Gastrocnemius medialis (tissue), 4 donors: ENCODE measurements at regions not wholly inside any gene's neighbourhood (a gene's known extent, or its start where the extent isn't known, plus 50 kb on each side); places are given as distances from the start of the nearest gene placed in this dataset.

Experiments used
- ATAC-seq, 2 donors: fragments of 150-250 bp; one replicate each; pipeline ENCODE4 v1.9.1; 2016
- DNase-seq, 2 donors: peaks; one replicate each; pipeline ENCODE4 v3.0.0-alpha.2; 2019
- H3K27ac ChIP-seq, 4 donors: fragments of 200-600 bp; sonication (generic); 1 replicate in 1 of 4; 2 replicates in 3 of 4; pipeline ENCODE4 v1.5.1; 2016 to 2018; ENCODE audit warnings: mild to moderate bottlenecking in 2 of 4, moderate library complexity in 1 of 4
- H3K27me3 ChIP-seq, 3 donors: fragments of 200-600 bp; sonication (generic) in 2 of 3; 1 replicate in 1 of 3; 2 replicates in 2 of 3; pipeline versions ENCODE4 v1.5.1 to v1.6.0; 2016 to 2019; ENCODE audit warnings: mild to moderate bottlenecking in 1 of 3, moderate library complexity in 1 of 3
- H3K36me3 ChIP-seq, 2 donors: fragments of 200-600 bp; sonication (generic) in 1 of 2; one replicate each; pipeline ENCODE4 v1.5.1; 2017 to 2018
- H3K4me1 ChIP-seq, 2 donors: fragments of 200-600 bp; sonication (generic) in 1 of 2; one replicate each; pipeline ENCODE4 v1.5.1; 2016 to 2017; ENCODE audit warnings: mild to moderate bottlenecking in 2 of 2
- H3K4me3 ChIP-seq, 4 donors: fragments of 200-600 bp; sonication (generic) in 3 of 4; 1 replicate in 1 of 4; 2 replicates in 3 of 4; pipeline ENCODE4 v1.5.1; 2016 to 2019; ENCODE audit warnings: mild to moderate bottlenecking in 2 of 4
- H3K9me3 ChIP-seq, 3 donors: fragments of 200-600 bp; sonication (generic) in 2 of 3; 1 replicate in 1 of 3; 2 replicates in 2 of 3; pipeline ENCODE4 v1.5.1; 2016 to 2019
- CTCF ChIP-seq, 5 experiments: fragments of 450-650 bp in 3 of 5; fragments of 200-600 bp in 2 of 5; sonication (generic) in 2 of 5; IDR thresholded peaks in 4 of 5; conservative IDR thresholded peaks in 1 of 5; 1 replicate in 4 of 5; 2 replicates in 1 of 5; pipeline ENCODE4 v1.5.1; 2016 to 2019; ENCODE audit warnings: antibody characterized with exemption in 5 of 5, mild to moderate bottlenecking in 3 of 5, moderate library complexity in 3 of 5
- POLR2A ChIP-seq, 2 donors: fragments of 450-650 bp; IDR thresholded peaks; one replicate each; pipeline ENCODE4 v1.6.1; 2017; ENCODE audit warnings: antibody characterized with exemption in 2 of 2, mild to moderate bottlenecking in 2 of 2, moderate library complexity in 2 of 2
- in situ Hi-C, 4 donors: fragments of 200-750 bp; cut with MboI; loops; one replicate each; pipeline versions ENCODE4 v1.15.0 to v1.8.0; 2017; ENCODE audit warnings: low sequenced_read_pairs in 4 of 4
- intact Hi-C: fragments of 100-400 bp; cut with DNase I; formaldehyde crosslinking; loops from one replicate; pipeline ENCODE4 v1.15.1; 2023; ENCODE audit warnings: low total_unique reads

DNA sequence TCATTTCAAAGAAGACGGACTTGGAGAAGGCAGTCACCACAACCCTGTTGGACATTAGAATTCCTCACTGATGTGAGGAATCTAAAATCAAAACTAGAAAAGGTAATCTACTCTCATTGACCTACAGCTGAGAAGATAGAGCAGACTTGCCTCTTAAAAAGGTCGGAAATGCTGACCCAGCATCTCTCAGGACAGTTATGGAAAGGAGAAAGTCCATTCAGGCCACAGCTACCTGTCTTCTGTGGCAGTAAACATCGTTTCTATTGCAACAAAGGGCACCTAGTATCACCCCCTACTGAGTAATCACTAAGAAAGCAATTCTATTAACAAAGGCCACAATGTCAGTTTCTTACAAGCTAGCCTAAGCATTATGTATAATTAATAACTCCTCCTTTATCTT is 601.7 kb downstream of the PRELID2 start:
- no peaks in the 10 kb centered on the region for H3K4me1 ChIP-seq
- no peak overlapping the region for H3K4me3 ChIP-seq
- ATAC-seq (no peak), DNase-seq (no peak)
- no peaks in the 10 kb centered on the region for H3K27me3 ChIP-seq
- intact Hi-C loops (no loop called here), in situ Hi-C loops (no loop called here)
- no peaks in the 10 kb centered on the region for H3K36me3 ChIP-seq
- TF ChIP-seq POLR2A (IDR thresholded peaks at IDR 0.05): no peak
- TF ChIP-seq CTCF (IDR thresholded peaks at IDR 0.05 in 4 of 5, conservative IDR thresholded peaks at IDR 0.05 in 1 of 5): no peak
- no peaks in the 10 kb centered on the region for H3K9me3 ChIP-seq
- no peak overlapping the region for H3K27ac ChIP-seq

DNA sequence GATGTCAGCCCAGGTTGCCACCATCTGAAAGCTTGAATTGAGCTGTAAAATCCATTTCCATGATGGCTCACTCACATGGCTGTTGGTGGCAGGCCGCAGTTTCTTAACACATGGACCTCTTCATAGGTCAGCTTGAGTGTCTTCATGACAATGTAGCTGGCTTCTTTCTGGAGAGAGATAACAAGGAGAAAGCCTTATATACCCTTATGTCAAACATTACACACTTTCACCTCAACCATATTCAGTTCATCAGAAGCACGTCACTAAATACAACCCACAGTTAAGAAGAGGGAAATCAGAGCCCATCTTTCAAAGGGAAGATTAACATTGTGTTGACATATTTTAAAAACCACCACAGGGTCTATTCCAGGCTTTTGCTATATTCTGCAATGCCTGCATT is 604.4 kb downstream of the PRELID2 start:
- ATAC-seq (no peak), DNase-seq (no peak)
- Histone ChIP-seq H3K27ac (no peak overlapping the region), H3K9me3 (no peaks in the 10 kb centered on the region), H3K4me3 (no peak overlapping the region), H3K4me1 (no peaks in the 10 kb centered on the region), H3K36me3 (no peaks in the 10 kb centered on the region), H3K27me3 (no peaks in the 10 kb centered on the region)
- intact Hi-C loops (no loop called here), in situ Hi-C loops (no loop called here)
- TF ChIP-seq CTCF (IDR thresholded peaks at IDR 0.05 in 4 of 5, conservative IDR thresholded peaks at IDR 0.05 in 1 of 5) (no peak), POLR2A (IDR thresholded peaks at IDR 0.05) (no peak)

GRCh38 chr5:145228564-145228963 is 606.6 kb downstream of the PRELID2 start:
- Histone ChIP-seq H3K36me3 (no peaks in the 10 kb centered on the region), H3K4me1 (no peaks in the 10 kb centered on the region), H3K27me3 (no peaks in the 10 kb centered on the region), H3K27ac (no peak overlapping the region), H3K9me3 (no peaks in the 10 kb centered on the region), H3K4me3 (no peak overlapping the region)
- in situ Hi-C loops (no loop called here), intact Hi-C loops (no loop called here)
- TF ChIP-seq POLR2A (IDR thresholded peaks at IDR 0.05) (no peak), CTCF (IDR thresholded peaks at IDR 0.05 in 4 of 5, conservative IDR thresholded peaks at IDR 0.05 in 1 of 5) (no peak)
- ATAC-seq (no peak), DNase-seq (no peak)

DNA sequence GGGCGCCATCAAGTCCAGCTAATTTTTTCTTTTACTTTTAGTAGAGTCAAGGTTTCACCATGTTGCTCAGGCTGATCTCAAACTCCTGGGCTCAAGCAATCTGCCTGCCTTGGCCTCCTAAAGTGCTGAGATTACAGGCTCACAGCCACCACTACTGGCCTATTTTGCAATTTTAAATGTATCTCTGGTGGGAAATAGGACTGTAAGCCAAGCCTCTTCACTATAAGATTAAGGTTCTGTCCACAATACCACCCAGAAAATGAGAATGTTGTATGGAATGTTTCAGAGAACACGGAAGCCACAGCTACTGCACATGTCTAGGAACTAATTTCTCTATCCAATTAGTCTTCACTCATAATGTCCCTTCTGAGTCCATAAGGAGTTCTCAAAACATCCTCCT is 607.3 kb downstream of the PRELID2 start:
- in situ Hi-C loops: no loop called here
- no peaks in the 10 kb centered on the region for H3K4me1 ChIP-seq
- no peak overlapping the region for H3K27ac ChIP-seq
- intact Hi-C loops: no loop called here
- H3K9me3 ChIP-seq: no peaks in the 10 kb centered on the region
- ATAC-seq (no peak), DNase-seq (no peak)
- TF ChIP-seq POLR2A (IDR thresholded peaks at IDR 0.05) (no peak), CTCF (IDR thresholded peaks at IDR 0.05 in 4 of 5, conservative IDR thresholded peaks at IDR 0.05 in 1 of 5) (no peak)
- no peaks in the 10 kb centered on the region for H3K27me3 ChIP-seq
- H3K36me3 ChIP-seq: no peaks in the 10 kb centered on the region
- no peak overlapping the region for H3K4me3 ChIP-seq

- intact Hi-C loops (no loop called here), in situ Hi-C loops (no loop called here)
- Histone ChIP-seq H3K4me1 (no peaks in the 10 kb centered on the region), H3K27ac (no peak overlapping the region), H3K27me3 (no peaks in the 10 kb centered on the region), H3K36me3 (no peaks in the 10 kb centered on the region), H3K4me3 (no peak overlapping the region), H3K9me3 (no peaks in the 10 kb centered on the region)
- no peak for DNase-seq
- ATAC-seq: no peak
- TF ChIP-seq POLR2A (IDR thresholded peaks at IDR 0.05): no peak
- TF ChIP-seq CTCF (IDR thresholded peaks at IDR 0.05 in 4 of 5, conservative IDR thresholded peaks at IDR 0.05 in 1 of 5): no peak
These were observed 608.4 kb downstream of the PRELID2 start for GRCh38 chr5:145226726-145227125.
